ENCODE measurements at regions not wholly inside any gene's neighbourhood (a gene's known extent, or its start where the extent isn't known, plus 50 kb on each side); places are given as distances from the start of the nearest gene placed in this dataset.
"Not testable (repeated sequence)": the region's sequence is repeated elsewhere in the genome, so short reads cannot be mapped to it uniquely, and the experiment has no call there.

DNA sequence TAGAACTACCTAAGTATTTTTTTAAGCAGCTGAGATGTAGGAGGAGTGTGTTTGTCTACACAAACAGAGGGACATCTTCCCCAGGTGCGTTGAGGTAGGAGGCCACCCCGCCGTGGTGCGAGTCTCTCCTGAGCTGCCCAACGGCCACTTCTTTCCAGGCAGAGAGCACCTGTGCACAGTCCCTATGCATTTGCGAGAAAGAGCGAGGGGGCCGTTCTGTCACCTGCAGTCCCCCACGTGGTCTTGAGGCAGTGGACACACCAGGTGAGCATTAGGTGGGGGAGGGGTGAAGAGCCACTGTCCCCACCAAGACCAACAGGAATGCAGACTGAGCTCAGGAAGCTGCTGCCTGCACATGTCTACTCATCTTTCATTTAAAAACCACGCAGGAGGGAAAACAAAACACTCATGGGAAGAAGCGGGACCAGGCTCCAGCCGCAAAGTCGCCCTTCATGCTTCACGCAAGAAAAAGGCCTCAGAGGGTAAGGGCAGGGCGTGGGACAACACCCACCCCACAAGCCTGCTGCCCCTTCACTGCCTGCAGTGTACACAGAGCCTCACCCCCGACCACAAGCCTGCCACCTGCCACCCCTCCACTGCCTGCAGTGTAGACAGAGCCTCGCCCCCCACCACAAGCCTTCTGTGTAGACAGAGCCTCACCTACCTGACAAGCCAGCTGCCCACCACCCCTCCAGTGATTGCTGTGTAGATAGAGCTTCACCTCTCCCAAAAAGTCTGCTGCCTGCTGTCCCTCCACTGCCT, 142.0 kb downstream of the DLL1 start:
- Histone ChIP-seq H3K36me3 (ENCODE audit: control insufficient read depth, insufficient read depth, low read length) (no peaks in the 10 kb centered on the region), H3K9ac (ENCODE audit: low read length) (no peak overlapping the region), H3K27ac (ENCODE audit: low read depth, low read length) (no peak overlapping the region), H3K9me3 (ENCODE audit: control insufficient read depth, insufficient read depth, low read depth, low read length) (peaks cover 7% of the 10 kb centered on the region), H3K4me3 (ENCODE audit: low read depth, low read length) (no peak overlapping the region), H3K4me1 (ENCODE audit: control insufficient read depth, insufficient read depth, low read length) (peaks cover 30% of the 10 kb centered on the region), H3K27me3 (ENCODE audit: control insufficient read depth, insufficient read depth, low read length) (peaks cover 8% of the 10 kb centered on the region)

DNA sequence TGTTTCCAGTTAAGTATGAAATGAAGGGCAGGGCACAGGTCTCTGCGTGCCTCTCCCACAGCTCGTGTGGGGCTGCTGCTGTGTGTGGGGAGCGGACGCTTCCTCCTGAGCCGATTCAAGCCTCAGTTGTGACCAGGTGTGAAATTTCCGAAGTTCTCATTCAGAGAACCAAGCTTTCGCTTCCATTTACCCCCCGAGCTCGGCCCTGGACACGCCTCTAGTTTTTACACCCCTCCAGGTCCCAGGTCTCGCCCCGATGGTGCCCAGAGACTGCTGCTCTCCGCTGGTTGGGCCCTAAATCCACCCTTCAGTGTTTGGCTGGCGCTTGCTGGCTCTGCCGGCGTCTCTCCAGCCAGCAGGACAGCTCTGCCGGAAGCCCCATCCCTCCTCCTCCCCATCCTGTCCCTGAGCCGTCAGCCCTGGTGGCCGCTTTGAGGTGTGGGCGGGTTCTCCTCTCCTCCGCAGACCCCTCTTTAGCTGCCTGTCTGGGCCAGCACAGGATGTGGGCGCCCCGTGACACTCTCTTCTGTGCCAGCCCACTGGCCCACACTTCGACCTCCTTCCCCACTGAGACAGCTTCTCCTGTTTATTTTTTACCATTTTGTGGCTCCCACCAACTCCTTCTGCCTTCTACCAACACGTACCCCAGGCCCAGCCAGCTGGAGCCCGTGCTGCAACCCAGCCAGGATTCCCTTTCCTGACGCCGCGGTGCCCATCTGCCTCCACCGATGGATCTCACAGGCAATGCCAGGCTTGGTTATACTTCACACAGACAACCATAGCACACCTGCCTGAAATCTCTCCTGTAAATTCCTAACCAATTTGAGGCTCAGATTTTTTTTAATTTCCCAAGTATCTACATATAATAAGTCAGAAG, 142.8 kb downstream of the DLL1 start:
- H3K4me1 ChIP-seq (ENCODE audit: control insufficient read depth, insufficient read depth, low read length), result peaks cover 23% of the 10 kb centered on the region
- no peak overlapping the region for H3K4me3 ChIP-seq (ENCODE audit: low read depth, low read length)
- H3K36me3 ChIP-seq (ENCODE audit: control insufficient read depth, insufficient read depth, low read length), result no peaks in the 10 kb centered on the region
- H3K27ac ChIP-seq (ENCODE audit: low read depth, low read length), result no peak overlapping the region
- peaks cover 7% of the 10 kb centered on the region for H3K9me3 ChIP-seq (ENCODE audit: control insufficient read depth, insufficient read depth, low read depth, low read length)
- H3K27me3 ChIP-seq (ENCODE audit: control insufficient read depth, insufficient read depth, low read length), result peaks cover 8% of the 10 kb centered on the region
- no peak overlapping the region for H3K9ac ChIP-seq (ENCODE audit: low read length)

DNA sequence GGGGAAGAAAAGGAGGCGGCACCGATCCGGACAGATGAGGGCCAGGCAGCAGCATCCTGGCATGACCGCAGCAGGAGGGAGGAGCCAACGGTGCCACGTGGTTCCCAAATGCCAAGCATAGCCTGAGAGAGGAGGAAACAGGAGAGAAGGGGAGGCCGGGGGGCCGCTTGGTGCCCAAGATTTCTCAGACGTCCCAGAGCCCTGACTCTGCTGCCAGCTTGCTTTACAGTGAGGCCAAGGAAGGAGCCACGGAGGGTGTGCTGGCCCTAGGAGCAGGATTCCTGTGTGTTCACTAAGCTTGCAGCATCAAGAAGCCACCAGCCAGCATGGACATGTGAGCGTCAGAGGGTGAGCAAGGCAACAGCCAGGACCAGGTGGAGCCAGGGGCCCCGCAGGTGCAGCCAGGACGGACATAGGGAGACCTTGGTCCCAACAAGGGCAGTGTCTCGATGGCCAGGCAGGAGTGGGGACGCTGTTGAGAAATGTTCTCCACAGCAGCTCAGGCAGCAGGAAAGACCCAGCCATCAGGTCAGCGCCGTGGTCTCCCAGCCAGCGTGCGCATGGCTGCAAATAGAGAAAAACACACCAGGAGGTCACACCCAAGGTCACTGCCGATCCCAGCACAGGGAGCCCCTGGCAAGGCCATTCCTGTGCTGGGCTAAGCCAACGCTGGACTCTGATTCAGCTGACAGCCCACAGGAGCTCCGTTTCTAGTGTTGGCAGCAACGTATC, 143.7 kb downstream of the DLL1 start:
- Histone ChIP-seq H3K27me3 (ENCODE audit: control insufficient read depth, insufficient read depth, low read length) (peaks cover 8% of the 10 kb centered on the region), H3K9me3 (ENCODE audit: control insufficient read depth, insufficient read depth, low read depth, low read length) (peaks cover 7% of the 10 kb centered on the region), H3K9ac (ENCODE audit: low read length) (no peak overlapping the region), H3K4me1 (ENCODE audit: control insufficient read depth, insufficient read depth, low read length) (peaks cover 15% of the 10 kb centered on the region), H3K27ac (ENCODE audit: low read depth, low read length) (no peak overlapping the region), H3K4me3 (ENCODE audit: low read depth, low read length) (no peak overlapping the region), H3K36me3 (ENCODE audit: control insufficient read depth, insufficient read depth, low read length) (no peaks in the 10 kb centered on the region)

DNA sequence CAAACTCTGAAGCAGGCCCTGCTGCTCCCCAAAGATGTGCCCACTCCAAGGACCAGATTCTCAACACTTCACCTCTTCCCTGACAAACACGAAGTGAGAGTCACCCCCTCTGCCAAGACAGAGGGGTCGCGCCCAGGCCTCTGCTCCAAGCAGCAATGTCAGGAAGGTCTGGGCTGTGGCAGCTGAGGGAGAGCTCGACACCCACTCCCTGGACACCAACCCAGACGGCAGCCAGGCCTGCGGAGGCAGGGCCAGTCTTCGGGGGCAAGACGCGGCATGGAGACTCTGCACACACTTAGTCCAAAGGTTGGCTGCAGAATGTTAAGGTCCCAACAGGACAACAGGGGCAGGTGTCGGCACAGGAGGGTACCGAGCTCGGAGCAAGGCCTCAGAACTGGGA, 144.2 kb downstream of the DLL1 start:
- Histone ChIP-seq H3K4me3 (ENCODE audit: low read depth, low read length) (no peak overlapping the region), H3K4me1 (ENCODE audit: control insufficient read depth, insufficient read depth, low read length) (peaks cover 9% of the 10 kb centered on the region; the same call in 1 of the 2 replicates), H3K27ac (ENCODE audit: low read depth, low read length) (no peak overlapping the region), H3K9ac (ENCODE audit: low read length) (no peak overlapping the region), H3K36me3 (ENCODE audit: control insufficient read depth, insufficient read depth, low read length) (no peaks in the 10 kb centered on the region), H3K27me3 (ENCODE audit: control insufficient read depth, insufficient read depth, low read length) (peaks cover 4% of the 10 kb centered on the region; the same call in 1 of the 2 replicates), H3K9me3 (ENCODE audit: control insufficient read depth, insufficient read depth, low read depth, low read length) (peaks cover 7% of the 10 kb centered on the region)

DNA sequence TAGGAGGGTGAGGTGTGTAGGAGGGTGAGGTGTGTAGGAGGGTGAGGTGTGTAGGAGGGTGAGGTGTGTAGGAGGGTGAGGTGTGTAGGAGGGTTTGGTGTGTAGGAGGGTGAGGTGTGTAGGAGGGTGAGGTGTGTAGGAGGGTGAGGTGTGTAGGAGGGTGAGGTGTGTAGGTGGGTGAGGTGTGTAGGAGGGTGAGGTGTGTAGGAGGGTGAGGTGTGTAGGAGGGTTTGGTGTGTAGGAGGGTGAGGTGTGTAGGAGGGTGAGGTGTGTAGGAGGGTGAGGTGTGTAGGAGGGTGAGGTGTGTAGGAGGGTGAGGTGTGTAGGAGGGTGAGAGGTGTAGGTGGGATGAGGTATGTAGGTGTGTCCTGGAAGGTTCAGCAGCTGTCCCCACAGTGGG, 144.7 kb downstream of the DLL1 start:
- not testable (repeated sequence) for H3K4me3 ChIP-seq (ENCODE audit: low read depth, low read length); H3K27me3 ChIP-seq (ENCODE audit: control insufficient read depth, insufficient read depth, low read length); H3K4me1 ChIP-seq (ENCODE audit: control insufficient read depth, insufficient read depth, low read length)

DNA sequence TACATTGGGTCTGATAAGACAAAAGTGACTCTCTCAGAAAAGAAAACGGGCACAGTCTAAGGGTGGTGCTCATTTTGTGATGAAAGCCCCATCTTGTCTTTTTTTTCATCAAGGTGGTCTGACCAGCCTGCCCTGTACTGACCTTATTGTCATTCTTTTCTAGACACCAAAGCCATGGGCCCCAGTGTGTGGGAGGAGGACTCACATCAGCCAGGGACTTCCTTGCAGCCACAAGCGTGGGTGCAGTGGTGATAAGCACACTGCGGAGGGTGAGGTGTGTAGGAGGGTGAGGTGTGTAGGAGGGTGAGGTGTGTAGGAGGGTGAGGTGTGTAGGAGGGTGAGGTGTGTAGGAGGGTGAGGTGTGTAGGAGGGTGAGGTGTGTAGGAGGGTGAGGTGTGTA, 145.2 kb downstream of the DLL1 start:
- H3K36me3 ChIP-seq (ENCODE audit: control insufficient read depth, insufficient read depth, low read length); H3K9ac ChIP-seq (ENCODE audit: low read length); H3K27me3 ChIP-seq (ENCODE audit: control insufficient read depth, insufficient read depth, low read length); H3K27ac ChIP-seq (ENCODE audit: low read depth, low read length); H3K4me1 ChIP-seq (ENCODE audit: control insufficient read depth, insufficient read depth, low read length); H3K4me3 ChIP-seq (ENCODE audit: low read depth, low read length); H3K9me3 ChIP-seq (ENCODE audit: control insufficient read depth, insufficient read depth, low read depth, low read length): not testable (repeated sequence)

More for the DNA sequence above, 144.7 kb downstream of the DLL1 start:
- H3K27ac ChIP-seq (ENCODE audit: low read depth, low read length); H3K36me3 ChIP-seq (ENCODE audit: control insufficient read depth, insufficient read depth, low read length); H3K9me3 ChIP-seq (ENCODE audit: control insufficient read depth, insufficient read depth, low read depth, low read length); H3K9ac ChIP-seq (ENCODE audit: low read length): not testable (repeated sequence)

DNA sequence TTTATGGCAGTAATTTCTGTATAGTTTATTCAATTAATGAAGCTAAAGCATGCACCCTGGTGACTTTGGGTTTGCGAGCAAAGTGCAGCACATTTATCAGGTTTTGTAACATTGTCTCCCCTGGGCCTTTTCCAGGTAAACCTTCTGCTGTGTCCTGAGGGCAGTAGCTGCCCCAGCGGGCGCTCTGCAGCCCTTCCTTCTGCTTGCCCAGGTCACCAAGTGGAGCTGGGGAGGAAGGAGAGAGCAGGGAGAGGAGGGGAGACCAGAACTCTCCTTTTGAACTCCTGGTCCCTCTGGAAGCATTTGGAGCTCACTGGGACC, 145.6 kb downstream of the DLL1 start:
- Histone ChIP-seq H3K27me3 (ENCODE audit: control insufficient read depth, insufficient read depth, low read length) (peaks cover 4% of the 10 kb centered on the region; the same call in 1 of the 2 replicates), H3K27ac (ENCODE audit: low read depth, low read length) (no peak overlapping the region), H3K9me3 (ENCODE audit: control insufficient read depth, insufficient read depth, low read depth, low read length) (peaks cover 7% of the 10 kb centered on the region), H3K4me3 (ENCODE audit: low read depth, low read length) (no peak overlapping the region), H3K9ac (ENCODE audit: low read length) (no peak overlapping the region), H3K4me1 (ENCODE audit: control insufficient read depth, insufficient read depth, low read length) (peaks cover 4% of the 10 kb centered on the region; the same call in 1 of the 2 replicates), H3K36me3 (ENCODE audit: control insufficient read depth, insufficient read depth, low read length) (no peaks in the 10 kb centered on the region)

DNA sequence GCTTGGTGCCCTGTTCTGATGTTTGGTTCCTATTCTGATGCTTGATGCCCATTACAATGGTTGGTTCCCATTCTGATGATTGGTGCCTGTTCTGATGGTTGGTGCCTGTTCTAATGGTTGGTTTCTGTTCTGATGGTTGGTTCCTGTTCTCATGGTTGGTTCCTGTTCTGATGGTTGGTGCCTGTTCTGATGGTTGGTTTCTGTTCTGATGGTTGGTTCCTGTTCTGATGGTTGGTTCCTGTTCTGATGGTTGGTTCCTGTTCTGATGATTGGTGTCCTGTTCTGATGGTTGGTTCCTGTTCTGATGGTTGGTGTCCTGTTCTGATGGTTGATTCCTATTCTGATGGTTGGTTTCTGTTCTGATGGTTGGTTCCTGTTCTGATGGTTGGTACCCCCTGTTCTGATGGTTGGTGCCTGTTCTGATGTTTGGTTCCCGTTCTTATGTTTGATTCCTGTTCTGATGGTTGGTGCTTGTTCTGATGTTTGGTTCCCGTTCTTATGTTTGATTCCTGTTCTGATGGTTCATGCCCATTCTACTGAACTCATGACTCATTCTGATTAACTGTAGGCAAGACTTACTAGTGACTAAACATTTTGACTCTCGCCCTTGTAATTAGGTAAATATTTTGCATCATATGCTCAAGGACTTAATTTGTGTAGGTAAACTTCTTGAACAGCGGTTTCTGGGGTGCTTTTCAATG, 146.2 kb downstream of the DLL1 start:
- H3K4me3 ChIP-seq (ENCODE audit: low read depth, low read length), result no peak overlapping the region
- H3K36me3 ChIP-seq (ENCODE audit: control insufficient read depth, insufficient read depth, low read length), result no peaks in the 10 kb centered on the region
- H3K9ac ChIP-seq (ENCODE audit: low read length), result no peak overlapping the region
- H3K9me3 ChIP-seq (ENCODE audit: control insufficient read depth, insufficient read depth, low read depth, low read length), result peaks cover 7% of the 10 kb centered on the region
- peaks cover 4% of the 10 kb centered on the region; the same call in 1 of the 2 replicates for H3K4me1 ChIP-seq (ENCODE audit: control insufficient read depth, insufficient read depth, low read length)
- no peak overlapping the region for H3K27ac ChIP-seq (ENCODE audit: low read depth, low read length)
- peaks cover 4% of the 10 kb centered on the region; the same call in 1 of the 2 replicates for H3K27me3 ChIP-seq (ENCODE audit: control insufficient read depth, insufficient read depth, low read length)

DNA sequence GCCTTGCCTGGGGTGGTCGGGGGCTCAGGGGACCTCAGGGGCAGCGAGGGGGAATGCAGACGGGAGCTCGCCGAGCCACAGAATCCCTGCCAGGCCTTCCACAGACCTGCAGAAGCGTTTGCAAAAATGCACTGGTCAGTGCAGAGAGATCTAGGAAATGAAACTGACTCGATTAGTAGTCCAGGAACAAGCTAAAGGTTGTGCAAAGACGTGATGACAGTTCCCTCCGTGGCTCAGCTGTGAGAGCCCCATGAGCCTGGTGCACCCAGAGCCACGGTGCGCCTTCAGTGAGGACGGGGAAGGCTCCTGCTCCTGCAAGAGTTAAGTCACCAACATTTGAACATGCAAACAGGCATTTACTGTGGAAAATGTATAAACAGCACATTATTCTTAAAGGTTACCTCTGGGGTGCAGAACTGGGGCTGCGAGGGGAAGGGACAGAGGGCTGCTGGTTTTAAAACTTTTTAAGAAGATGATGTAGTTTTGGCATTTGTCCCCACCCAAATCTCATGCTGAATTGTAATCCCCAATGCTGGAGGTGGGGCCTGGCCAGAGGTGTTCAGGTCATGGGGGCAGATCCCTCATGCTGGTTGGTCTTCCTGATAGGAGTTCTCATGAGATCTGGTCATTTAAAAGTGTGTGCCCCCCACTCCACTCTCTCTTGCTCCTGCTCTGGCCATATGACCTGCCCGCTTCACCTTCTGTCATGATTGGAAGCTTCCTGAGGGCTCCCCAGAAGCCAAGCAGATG, 147.3 kb downstream of the DLL1 start:
- Histone ChIP-seq H3K9me3 (ENCODE audit: control insufficient read depth, insufficient read depth, low read depth, low read length) (peaks cover 17% of the 10 kb centered on the region), H3K4me3 (ENCODE audit: low read depth, low read length) (no peak overlapping the region), H3K9ac (ENCODE audit: low read length) (no peak overlapping the region), H3K27ac (ENCODE audit: low read depth, low read length) (no peak overlapping the region), H3K4me1 (ENCODE audit: control insufficient read depth, insufficient read depth, low read length) (no peaks in the 10 kb centered on the region), H3K27me3 (ENCODE audit: control insufficient read depth, insufficient read depth, low read length) (no peaks in the 10 kb centered on the region; the same call in 1 of the 2 replicates), H3K36me3 (ENCODE audit: control insufficient read depth, insufficient read depth, low read length) (no peaks in the 10 kb centered on the region)

DNA sequence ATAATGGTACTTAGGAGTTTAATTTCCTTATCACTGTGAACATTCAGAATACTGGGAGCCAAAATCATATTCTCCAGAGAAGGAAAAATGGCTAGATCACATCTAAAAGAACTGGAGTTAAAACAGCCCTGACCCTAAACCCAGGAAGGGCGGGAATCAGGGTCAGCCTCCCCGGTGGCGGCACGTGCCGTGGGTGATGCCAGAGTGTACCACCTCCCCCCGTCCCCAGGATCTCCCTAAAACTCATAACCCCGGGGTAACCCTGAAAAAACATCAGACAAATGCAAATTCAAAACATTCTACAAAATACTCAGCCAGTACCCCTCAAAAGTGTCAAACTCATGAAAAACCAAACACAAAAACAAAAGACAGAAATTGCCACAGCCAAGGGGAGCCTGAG, 148.3 kb downstream of the DLL1 start:
- H3K9me3 ChIP-seq (ENCODE audit: control insufficient read depth, insufficient read depth, low read depth, low read length), result peaks cover 21% of the 10 kb centered on the region
- H3K4me1 ChIP-seq (ENCODE audit: control insufficient read depth, insufficient read depth, low read length), result no peaks in the 10 kb centered on the region
- no peaks in the 10 kb centered on the region for H3K36me3 ChIP-seq (ENCODE audit: control insufficient read depth, insufficient read depth, low read length)
- no peak overlapping the region for H3K27ac ChIP-seq (ENCODE audit: low read depth, low read length)
- H3K27me3 ChIP-seq (ENCODE audit: control insufficient read depth, insufficient read depth, low read length), result no peaks in the 10 kb centered on the region; the same call in 1 of the 2 replicates
- no peak overlapping the region for H3K4me3 ChIP-seq (ENCODE audit: low read depth, low read length)
- no peak overlapping the region for H3K9ac ChIP-seq (ENCODE audit: low read length)
